Ascending aorta (tissue), 2 donors: ENCODE measurements at regions not wholly inside any gene's neighbourhood (a gene's known extent, or its start where the extent isn't known, plus 50 kb on each side); places are given as distances from the start of the nearest gene placed in this dataset.

Source experiments
- DNase-seq, 2 donors: peaks; one replicate each; pipeline ENCODE4 v3.0.0-alpha.2; 2019; ENCODE audit warnings: low spot score in 2 of 2
- H3K27ac ChIP-seq, 2 donors: fragments of 200-600 bp; sonication (generic); one replicate each; pipeline ENCODE4 v1.5.1; 2016 to 2017; ENCODE audit warnings: mild to moderate bottlenecking in 1 of 2
- H3K27me3 ChIP-seq: fragments of 200-600 bp; sonication (generic); one replicate; pipeline ENCODE4 v1.5.1; 2017
- H3K36me3 ChIP-seq, 2 donors: fragments of 200-600 bp; sonication (generic); one replicate each; pipeline ENCODE4 v1.5.1; 2016
- H3K4me1 ChIP-seq, 2 donors: fragments of 200-600 bp; sonication (generic); one replicate each; pipeline ENCODE4 v1.5.1; 2016 to 2017; ENCODE audit warnings: mild to moderate bottlenecking in 1 of 2
- H3K4me3 ChIP-seq, 2 donors: fragments of 200-600 bp; sonication (generic); one replicate each; pipeline ENCODE4 v1.5.1; 2016 to 2017; ENCODE audit warnings: mild to moderate bottlenecking in 1 of 2
- H3K9me3 ChIP-seq, 2 donors: fragments of 200-600 bp; sonication (generic); one replicate each; pipeline ENCODE4 v1.5.1; 2016
- intact Hi-C: fragments of 100-400 bp; cut with DNase I; formaldehyde crosslinking; loops from one replicate; pipeline ENCODE4 v1.15.1; 2023
- TF ChIP-seq, protein P1 (sequence below), 3 experiments: fragments of 200-600 bp in 2 of 3; fragments of 450-650 bp in 1 of 3; sonication (generic) in 2 of 3; IDR thresholded peaks; one replicate each; pipeline ENCODE4 v1.5.1; 2016 to 2019; ENCODE audit warnings: antibody characterized with exemption in 3 of 3, mild to moderate bottlenecking in 1 of 3, moderate library complexity in 1 of 3

DNA sequence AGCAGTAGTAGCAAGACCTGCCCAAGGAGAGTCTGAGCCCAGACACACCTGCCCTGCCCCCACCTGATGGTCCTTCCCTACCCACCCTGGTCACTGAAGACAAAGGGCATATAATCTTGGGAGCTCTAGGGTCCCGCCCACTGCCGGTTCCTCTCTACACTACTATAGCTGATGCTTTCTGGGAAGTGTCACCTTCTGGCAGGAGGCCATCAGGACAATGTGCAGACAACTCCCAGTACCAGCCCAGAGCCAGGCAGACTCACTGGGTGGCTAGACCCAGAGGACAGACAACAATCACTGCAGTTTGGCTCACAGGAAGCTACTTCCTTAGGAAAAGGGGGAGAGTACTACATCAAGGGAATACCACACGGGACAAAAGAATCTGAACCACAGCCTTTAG is 312.7 kb downstream of the SPRY1 start:
- Histone ChIP-seq H3K4me3 (no peak overlapping the region), H3K4me1 (no peaks in the 10 kb centered on the region), H3K36me3 (no peaks in the 10 kb centered on the region), H3K27me3 (no peaks in the 10 kb centered on the region), H3K27ac (no peak overlapping the region), H3K9me3 (peaks cover 0 to 6% of the 10 kb centered on the region in 2 donors)
- TF ChIP-seq, protein P1, sequence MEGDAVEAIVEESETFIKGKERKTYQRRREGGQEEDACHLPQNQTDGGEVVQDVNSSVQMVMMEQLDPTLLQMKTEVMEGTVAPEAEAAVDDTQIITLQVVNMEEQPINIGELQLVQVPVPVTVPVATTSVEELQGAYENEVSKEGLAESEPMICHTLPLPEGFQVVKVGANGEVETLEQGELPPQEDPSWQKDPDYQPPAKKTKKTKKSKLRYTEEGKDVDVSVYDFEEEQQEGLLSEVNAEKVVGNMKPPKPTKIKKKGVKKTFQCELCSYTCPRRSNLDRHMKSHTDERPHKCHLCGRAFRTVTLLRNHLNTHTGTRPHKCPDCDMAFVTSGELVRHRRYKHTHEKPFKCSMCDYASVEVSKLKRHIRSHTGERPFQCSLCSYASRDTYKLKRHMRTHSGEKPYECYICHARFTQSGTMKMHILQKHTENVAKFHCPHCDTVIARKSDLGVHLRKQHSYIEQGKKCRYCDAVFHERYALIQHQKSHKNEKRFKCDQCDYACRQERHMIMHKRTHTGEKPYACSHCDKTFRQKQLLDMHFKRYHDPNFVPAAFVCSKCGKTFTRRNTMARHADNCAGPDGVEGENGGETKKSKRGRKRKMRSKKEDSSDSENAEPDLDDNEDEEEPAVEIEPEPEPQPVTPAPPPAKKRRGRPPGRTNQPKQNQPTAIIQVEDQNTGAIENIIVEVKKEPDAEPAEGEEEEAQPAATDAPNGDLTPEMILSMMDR (IDR thresholded peaks at IDR 0.05): no peak
- intact Hi-C loops: no loop called here
- no peak for DNase-seq

DNA sequence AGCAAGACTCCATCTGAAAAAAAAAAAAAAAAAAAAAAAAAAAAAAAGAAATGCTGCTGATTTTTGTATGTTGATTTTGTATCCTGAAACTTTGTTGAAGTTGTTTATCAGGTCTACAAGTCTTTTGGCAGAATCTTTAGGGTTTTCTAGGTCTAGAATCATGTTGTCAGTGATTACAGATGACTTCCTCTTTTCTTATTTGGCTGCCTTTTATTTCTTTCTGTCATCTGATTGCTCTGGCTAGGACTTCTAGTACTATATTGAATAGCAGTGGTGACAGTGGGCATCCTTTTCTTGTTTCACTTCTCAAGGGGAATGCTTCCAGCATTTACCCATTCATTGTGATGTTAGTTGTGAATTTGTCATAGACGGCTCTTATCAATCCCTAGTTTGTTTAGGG is 334.4 kb downstream of the SPRY1 start:
- no peaks in the 10 kb centered on the region for H3K27me3 ChIP-seq
- no peaks in the 10 kb centered on the region for H3K4me1 ChIP-seq
- H3K9me3 ChIP-seq: no peaks in the 10 kb centered on the region
- no peak overlapping the region for H3K27ac ChIP-seq
- intact Hi-C loops: no loop called here
- TF ChIP-seq, protein P1 (IDR thresholded peaks at IDR 0.05): no peak
- no peaks in the 10 kb centered on the region for H3K36me3 ChIP-seq
- H3K4me3 ChIP-seq: no peak overlapping the region
- no peak for DNase-seq

DNA sequence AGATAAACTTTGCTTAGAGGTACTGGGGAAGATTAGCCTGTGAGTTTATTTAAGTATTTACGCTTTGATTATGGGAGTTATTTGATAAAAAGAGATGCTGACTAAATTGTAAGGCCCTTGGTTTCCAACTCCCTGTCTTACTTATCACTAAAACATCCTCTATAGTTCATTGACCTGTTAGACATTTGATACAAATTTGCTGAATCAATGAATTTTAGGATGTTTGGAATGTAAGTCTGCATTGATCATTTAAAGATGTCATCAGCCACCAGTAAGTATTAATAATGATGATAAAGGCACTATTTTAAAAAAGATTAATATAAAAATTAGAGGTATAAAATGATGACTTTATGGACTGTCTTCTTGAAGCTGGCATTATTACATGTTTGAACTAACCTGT is 340.6 kb downstream of the SPRY1 start:
- Histone ChIP-seq H3K27ac (no peak overlapping the region), H3K9me3 (no peaks in the 10 kb centered on the region), H3K27me3 (no peaks in the 10 kb centered on the region), H3K36me3 (no peaks in the 10 kb centered on the region), H3K4me3 (no peak overlapping the region), H3K4me1 (no peaks in the 10 kb centered on the region)
- DNase-seq: no peak
- TF ChIP-seq, protein P1 (IDR thresholded peaks at IDR 0.05): no peak
- intact Hi-C loops: no loop called here

DNA sequence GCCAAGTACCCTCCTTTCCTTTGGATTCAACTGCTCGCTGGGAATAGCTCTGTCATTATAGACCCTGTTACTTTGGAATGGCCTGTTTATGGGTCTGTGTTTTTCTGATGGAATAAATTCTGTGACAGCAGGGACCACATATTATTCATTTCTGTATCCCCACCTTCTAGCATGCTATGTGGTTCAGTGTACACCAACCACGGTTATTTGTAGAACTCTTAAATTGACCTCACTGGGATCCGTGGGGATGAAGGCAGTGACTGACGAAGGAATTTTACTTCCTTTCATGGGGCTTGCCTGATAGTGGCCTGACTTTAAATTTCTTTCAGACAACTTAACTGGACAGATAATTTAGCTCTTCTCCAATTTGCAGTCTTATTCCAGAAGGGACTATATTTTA is 343.2 kb downstream of the SPRY1 start:
- H3K9me3 ChIP-seq: no peaks in the 10 kb centered on the region
- H3K27me3 ChIP-seq: no peaks in the 10 kb centered on the region
- no peak overlapping the region for H3K4me3 ChIP-seq
- H3K27ac ChIP-seq: no peak overlapping the region
- H3K4me1 ChIP-seq: peaks cover 0 to under 1% of the 10 kb centered on the region in 2 donors
- intact Hi-C loops: no loop called here
- TF ChIP-seq, protein P1 (IDR thresholded peaks at IDR 0.05): no peak
- H3K36me3 ChIP-seq: no peaks in the 10 kb centered on the region
- DNase-seq: no peak

DNA sequence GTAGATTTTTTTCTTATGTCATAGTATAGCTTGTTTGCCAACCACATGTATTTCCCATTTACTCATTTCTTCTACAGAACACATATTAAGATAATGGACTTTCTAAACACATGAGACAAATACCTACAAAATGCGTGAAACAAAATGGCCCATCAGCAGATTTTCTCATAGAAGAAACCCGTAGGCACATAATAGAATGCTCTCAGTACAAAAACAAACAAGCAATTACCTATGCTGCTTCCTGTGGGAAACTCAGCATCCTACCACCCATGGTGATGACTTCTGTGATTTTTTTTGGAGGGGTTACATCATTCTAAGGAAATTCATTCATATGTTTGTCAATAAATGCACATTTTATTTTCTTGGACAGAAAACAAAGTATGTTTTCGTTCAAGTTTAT is 343.6 kb downstream of the SPRY1 start:
- Histone ChIP-seq H3K4me3 (no peak overlapping the region), H3K36me3 (no peaks in the 10 kb centered on the region), H3K9me3 (no peaks in the 10 kb centered on the region), H3K4me1 (peaks cover 0 to 5% of the 10 kb centered on the region in 2 donors), H3K27me3 (no peaks in the 10 kb centered on the region), H3K27ac (no peak overlapping the region)
- TF ChIP-seq, protein P1 (IDR thresholded peaks at IDR 0.05): no peak
- no peak for DNase-seq
- intact Hi-C loops: no loop called here

DNA sequence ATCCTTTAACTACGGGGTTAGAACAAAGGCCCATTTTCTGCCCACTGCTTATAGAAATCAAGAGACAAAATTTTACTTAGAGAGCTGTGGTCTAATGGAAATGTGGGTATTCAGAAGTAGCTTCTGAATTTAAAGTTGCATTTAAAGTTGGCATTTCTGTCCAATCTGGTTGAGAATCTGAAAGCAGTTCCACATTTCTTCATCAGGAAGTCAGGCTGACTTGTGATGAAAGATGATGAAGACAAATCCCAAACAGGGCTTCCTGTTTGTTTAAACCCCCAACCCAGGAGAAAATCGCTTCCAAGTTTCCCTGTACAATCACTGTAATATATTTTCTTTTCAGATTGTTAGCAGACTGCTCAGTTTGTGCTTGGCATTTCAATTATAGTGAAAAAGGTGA is 345.3 kb downstream of the SPRY1 start:
- intact Hi-C loops: no loop called here
- H3K9me3 ChIP-seq: no peaks in the 10 kb centered on the region
- TF ChIP-seq, protein P1 (IDR thresholded peaks at IDR 0.05): no peak
- H3K27ac ChIP-seq: no peak overlapping the region
- H3K4me1 ChIP-seq: peaks cover 0 to 5% of the 10 kb centered on the region in 2 donors
- H3K27me3 ChIP-seq: no peaks in the 10 kb centered on the region
- no peak for DNase-seq
- no peak overlapping the region for H3K4me3 ChIP-seq
- no peaks in the 10 kb centered on the region for H3K36me3 ChIP-seq
